ENCODE measurements at regions not wholly inside any gene's neighbourhood (a gene's known extent, or its start where the extent isn't known, plus 50 kb on each side); places are given as distances from the start of the nearest gene placed in this dataset.

DNA sequence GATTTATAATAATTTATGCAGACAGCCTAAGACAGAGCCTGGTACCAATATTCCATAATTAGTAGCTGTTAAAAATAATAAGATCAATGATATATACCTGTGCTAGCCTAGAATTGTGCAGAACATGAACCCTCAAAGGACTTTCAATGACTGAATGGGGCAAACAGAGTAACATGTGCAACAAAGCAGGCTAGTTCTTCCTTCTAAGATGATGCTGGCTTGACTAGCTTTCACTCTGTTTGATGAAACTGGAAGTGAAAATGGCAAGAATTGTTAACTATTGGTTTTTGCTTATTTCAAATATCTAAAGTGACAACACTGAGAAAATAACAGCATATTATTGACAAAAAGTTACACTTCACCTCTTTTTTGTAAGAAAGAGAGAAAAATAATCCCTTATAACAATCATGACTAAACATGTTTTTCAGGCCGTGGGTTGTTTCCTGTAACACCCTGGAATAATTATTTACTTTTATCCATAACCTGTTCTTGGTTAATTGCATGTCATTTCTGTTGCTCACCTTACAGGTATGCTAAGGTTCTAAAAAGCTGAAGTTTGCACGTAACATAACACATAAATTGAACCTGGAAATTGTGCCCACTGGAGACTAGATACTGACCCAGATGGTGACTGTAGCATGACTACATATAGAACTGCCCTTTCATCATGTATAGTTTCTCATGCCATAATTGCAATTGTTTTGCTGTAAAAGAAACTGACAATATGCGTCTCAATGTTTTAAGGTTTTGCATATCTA is 108.7 kb downstream of the C18orf54 start (continued):
- TF ChIP-seq, protein P1, sequence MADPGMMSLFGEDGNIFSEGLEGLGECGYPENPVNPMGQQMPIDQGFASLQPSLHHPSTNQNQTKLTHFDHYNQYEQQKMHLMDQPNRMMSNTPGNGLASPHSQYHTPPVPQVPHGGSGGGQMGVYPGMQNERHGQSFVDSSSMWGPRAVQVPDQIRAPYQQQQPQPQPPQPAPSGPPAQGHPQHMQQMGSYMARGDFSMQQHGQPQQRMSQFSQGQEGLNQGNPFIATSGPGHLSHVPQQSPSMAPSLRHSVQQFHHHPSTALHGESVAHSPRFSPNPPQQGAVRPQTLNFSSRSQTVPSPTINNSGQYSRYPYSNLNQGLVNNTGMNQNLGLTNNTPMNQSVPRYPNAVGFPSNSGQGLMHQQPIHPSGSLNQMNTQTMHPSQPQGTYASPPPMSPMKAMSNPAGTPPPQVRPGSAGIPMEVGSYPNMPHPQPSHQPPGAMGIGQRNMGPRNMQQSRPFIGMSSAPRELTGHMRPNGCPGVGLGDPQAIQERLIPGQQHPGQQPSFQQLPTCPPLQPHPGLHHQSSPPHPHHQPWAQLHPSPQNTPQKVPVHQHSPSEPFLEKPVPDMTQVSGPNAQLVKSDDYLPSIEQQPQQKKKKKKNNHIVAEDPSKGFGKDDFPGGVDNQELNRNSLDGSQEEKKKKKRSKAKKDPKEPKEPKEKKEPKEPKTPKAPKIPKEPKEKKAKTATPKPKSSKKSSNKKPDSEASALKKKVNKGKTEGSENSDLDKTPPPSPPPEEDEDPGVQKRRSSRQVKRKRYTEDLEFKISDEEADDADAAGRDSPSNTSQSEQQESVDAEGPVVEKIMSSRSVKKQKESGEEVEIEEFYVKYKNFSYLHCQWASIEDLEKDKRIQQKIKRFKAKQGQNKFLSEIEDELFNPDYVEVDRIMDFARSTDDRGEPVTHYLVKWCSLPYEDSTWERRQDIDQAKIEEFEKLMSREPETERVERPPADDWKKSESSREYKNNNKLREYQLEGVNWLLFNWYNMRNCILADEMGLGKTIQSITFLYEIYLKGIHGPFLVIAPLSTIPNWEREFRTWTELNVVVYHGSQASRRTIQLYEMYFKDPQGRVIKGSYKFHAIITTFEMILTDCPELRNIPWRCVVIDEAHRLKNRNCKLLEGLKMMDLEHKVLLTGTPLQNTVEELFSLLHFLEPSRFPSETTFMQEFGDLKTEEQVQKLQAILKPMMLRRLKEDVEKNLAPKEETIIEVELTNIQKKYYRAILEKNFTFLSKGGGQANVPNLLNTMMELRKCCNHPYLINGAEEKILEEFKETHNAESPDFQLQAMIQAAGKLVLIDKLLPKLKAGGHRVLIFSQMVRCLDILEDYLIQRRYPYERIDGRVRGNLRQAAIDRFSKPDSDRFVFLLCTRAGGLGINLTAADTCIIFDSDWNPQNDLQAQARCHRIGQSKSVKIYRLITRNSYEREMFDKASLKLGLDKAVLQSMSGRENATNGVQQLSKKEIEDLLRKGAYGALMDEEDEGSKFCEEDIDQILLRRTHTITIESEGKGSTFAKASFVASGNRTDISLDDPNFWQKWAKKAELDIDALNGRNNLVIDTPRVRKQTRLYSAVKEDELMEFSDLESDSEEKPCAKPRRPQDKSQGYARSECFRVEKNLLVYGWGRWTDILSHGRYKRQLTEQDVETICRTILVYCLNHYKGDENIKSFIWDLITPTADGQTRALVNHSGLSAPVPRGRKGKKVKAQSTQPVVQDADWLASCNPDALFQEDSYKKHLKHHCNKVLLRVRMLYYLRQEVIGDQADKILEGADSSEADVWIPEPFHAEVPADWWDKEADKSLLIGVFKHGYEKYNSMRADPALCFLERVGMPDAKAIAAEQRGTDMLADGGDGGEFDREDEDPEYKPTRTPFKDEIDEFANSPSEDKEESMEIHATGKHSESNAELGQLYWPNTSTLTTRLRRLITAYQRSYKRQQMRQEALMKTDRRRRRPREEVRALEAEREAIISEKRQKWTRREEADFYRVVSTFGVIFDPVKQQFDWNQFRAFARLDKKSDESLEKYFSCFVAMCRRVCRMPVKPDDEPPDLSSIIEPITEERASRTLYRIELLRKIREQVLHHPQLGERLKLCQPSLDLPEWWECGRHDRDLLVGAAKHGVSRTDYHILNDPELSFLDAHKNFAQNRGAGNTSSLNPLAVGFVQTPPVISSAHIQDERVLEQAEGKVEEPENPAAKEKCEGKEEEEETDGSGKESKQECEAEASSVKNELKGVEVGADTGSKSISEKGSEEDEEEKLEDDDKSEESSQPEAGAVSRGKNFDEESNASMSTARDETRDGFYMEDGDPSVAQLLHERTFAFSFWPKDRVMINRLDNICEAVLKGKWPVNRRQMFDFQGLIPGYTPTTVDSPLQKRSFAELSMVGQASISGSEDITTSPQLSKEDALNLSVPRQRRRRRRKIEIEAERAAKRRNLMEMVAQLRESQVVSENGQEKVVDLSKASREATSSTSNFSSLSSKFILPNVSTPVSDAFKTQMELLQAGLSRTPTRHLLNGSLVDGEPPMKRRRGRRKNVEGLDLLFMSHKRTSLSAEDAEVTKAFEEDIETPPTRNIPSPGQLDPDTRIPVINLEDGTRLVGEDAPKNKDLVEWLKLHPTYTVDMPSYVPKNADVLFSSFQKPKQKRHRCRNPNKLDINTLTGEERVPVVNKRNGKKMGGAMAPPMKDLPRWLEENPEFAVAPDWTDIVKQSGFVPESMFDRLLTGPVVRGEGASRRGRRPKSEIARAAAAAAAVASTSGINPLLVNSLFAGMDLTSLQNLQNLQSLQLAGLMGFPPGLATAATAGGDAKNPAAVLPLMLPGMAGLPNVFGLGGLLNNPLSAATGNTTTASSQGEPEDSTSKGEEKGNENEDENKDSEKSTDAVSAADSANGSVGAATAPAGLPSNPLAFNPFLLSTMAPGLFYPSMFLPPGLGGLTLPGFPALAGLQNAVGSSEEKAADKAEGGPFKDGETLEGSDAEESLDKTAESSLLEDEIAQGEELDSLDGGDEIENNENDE (IDR thresholded peaks at IDR 0.05; ENCODE audit: insufficient replicate concordance, low read length) = no peak
- no peak for TF ChIP-seq CEBPB (IDR thresholded peaks at IDR 0.05; ENCODE audit: low read depth, low read length)
- TF ChIP-seq KDM4A (IDR thresholded peaks at IDR 0.05; ENCODE audit: low read depth, low read length, severe bottlenecking) = no peak
